Neural cell (in vitro differentiated cells): ENCODE measurements at regions not wholly inside any gene's neighbourhood (a gene's known extent, or its start where the extent isn't known, plus 50 kb on each side); places are given as distances from the start of the nearest gene placed in this dataset.

ENCODE experiments used
- EP300 ChIP-seq: fragments of 450-650 bp; conservative IDR thresholded peaks from 2 replicates; pipeline ENCODE4 v1.6.1; 2014; ENCODE audit warnings: antibody characterized with exemption, mild to moderate bottlenecking, moderate library complexity; ENCODE audit not compliant: poor library complexity, severe bottlenecking
- EZH2 ChIP-seq: fragments of 200-600, 300-800 bp; shearing (Covaris generic), sonication (generic); IDR thresholded peaks from 2 replicates; pipeline ENCODE4 v1.6.1; 2014; ENCODE audit warnings: antibody characterized with exemption, low read length, borderline replicate concordance, mild to moderate bottlenecking; ENCODE audit not compliant: insufficient read depth, poor library complexity, severe bottlenecking
- MXI1 ChIP-seq: fragments of 450-650 bp; conservative IDR thresholded peaks from 2 replicates; pipeline ENCODE4 v1.6.1; 2014; ENCODE audit warnings: antibody characterized with exemption, mild to moderate bottlenecking; ENCODE audit not compliant: poor library complexity, severe bottlenecking
- POLR2AphosphoS5 ChIP-seq: IDR thresholded peaks from 2 replicates; pipeline ENCODE4 v1.6.1; 2012
- RAD21 ChIP-seq: fragments of 450-650 bp; conservative IDR thresholded peaks from 2 replicates; pipeline ENCODE4 v1.6.1; 2014; ENCODE audit warnings: antibody characterized with exemption, mild to moderate bottlenecking, moderate library complexity
- REST ChIP-seq: IDR thresholded peaks from 2 replicates; pipeline ENCODE4 v1.6.1; 2012; ENCODE audit warnings: borderline replicate concordance
- SMC3 ChIP-seq: fragments of 450-650 bp; conservative IDR thresholded peaks from 2 replicates; pipeline ENCODE4 v1.6.1; 2014; ENCODE audit warnings: antibody characterized with exemption, mild to moderate bottlenecking, moderate library complexity; ENCODE audit not compliant: poor library complexity
- TAF1 ChIP-seq: IDR thresholded peaks from 2 replicates; pipeline ENCODE4 v1.6.1; 2012; ENCODE audit warnings: low read depth
- TF ChIP-seq, protein P1 (sequence below): fragments of 450-650 bp; IDR thresholded peaks from 2 replicates; pipeline ENCODE4 v1.5.1; 2014; ENCODE audit warnings: antibody characterized with exemption, mild to moderate bottlenecking, moderate library complexity; ENCODE audit not compliant: poor library complexity, severe bottlenecking

DNA sequence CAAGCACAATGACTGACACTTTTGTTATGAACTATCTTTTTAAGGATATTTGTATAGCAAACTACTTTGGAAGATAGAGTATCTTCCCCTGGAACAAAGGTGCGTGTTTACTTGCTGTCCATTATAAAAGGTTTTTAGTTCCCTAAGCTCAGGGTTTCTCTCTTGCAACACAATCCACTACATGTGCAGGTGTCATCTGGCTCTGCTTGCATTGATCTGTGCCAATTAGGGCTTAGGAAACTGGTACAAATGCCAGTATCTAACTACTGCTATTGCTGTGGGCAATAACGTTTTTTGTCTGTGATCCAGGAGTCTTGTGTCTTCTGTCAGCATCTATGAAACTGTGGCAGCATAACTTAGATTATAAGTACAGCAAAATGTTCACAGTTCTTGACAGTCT lies 68.3 kb upstream of the ABCD3 start:
- no peak for TF ChIP-seq POLR2AphosphoS5
- TF ChIP-seq, protein P1, sequence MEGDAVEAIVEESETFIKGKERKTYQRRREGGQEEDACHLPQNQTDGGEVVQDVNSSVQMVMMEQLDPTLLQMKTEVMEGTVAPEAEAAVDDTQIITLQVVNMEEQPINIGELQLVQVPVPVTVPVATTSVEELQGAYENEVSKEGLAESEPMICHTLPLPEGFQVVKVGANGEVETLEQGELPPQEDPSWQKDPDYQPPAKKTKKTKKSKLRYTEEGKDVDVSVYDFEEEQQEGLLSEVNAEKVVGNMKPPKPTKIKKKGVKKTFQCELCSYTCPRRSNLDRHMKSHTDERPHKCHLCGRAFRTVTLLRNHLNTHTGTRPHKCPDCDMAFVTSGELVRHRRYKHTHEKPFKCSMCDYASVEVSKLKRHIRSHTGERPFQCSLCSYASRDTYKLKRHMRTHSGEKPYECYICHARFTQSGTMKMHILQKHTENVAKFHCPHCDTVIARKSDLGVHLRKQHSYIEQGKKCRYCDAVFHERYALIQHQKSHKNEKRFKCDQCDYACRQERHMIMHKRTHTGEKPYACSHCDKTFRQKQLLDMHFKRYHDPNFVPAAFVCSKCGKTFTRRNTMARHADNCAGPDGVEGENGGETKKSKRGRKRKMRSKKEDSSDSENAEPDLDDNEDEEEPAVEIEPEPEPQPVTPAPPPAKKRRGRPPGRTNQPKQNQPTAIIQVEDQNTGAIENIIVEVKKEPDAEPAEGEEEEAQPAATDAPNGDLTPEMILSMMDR = no peak
- TF ChIP-seq RAD21 = no peak
- no peak for TF ChIP-seq REST
- TF ChIP-seq EP300 = no peak
- TF ChIP-seq SMC3 = no peak
- no peak for TF ChIP-seq EZH2
- TF ChIP-seq TAF1 = no peak
- TF ChIP-seq MXI1 = no peak
